Right cardiac atrium (tissue), 5 donors: ENCODE measurements at regions not wholly inside any gene's neighbourhood (a gene's known extent, or its start where the extent isn't known, plus 50 kb on each side); places are given as distances from the start of the nearest gene placed in this dataset.
A peak's percentile ranks its signal among the peaks of the same experiment; 100 is the strongest.

Source experiments
- ATAC-seq, 2 donors: fragments of 200-7000 bp; cut with Tn5 transposase; one replicate each; pipeline versions ENCODE4 v1.8.0 to v1.9.1; 2020; ENCODE audit warnings: moderate library complexity in 2 of 2, mild to moderate bottlenecking in 1 of 2
- DNase-seq, 3 donors: peaks; one replicate each; pipeline ENCODE4 v3.0.0-alpha.2; 2020
- H3K27ac ChIP-seq: one replicate; pipeline ENCODE4 v1.5.1; 2013; ENCODE audit warnings: mild to moderate bottlenecking, low read length, control low read depth, moderate library complexity
- H3K27me3 ChIP-seq: one replicate; pipeline ENCODE4 v1.6.1; 2013; ENCODE audit not compliant: control insufficient read depth, insufficient read depth
- H3K4me1 ChIP-seq: one replicate; pipeline ENCODE4 v1.6.1; 2013; ENCODE audit warnings: low read length; ENCODE audit not compliant: control insufficient read depth, insufficient read depth
- H3K4me3 ChIP-seq: one replicate; pipeline ENCODE4 v1.5.1; 2013; ENCODE audit warnings: low read length, control low read depth
- H3K9me3 ChIP-seq: one replicate; pipeline ENCODE4 v1.6.1; 2013; ENCODE audit warnings: low read length; ENCODE audit not compliant: control insufficient read depth
- WGBS: extraction: QIAGEN DNeasy Blood & Tissue Kit; methylation state at CpG from one replicate; pipeline ENCODE4 v1.1.7; 2013; 5-methylcytosine and 5-hydroxymethylcytosine counted together
- intact Hi-C, 4 donors: fragments of 100-400 bp; cut with DNase I; formaldehyde crosslinking; loops; one replicate each; pipeline versions ENCODE4 v1.11.0 to v1.14.0; 2022 to 2023
- donor health status: healthy with polysubstance abuse.
- donor health status: DM: no; HTN: yes; CAD: no.
- donor health status: DM: no; HTN: no; CAD: no.
- donor health status: DM: no; HTN: yes; CAD: no; lungs with severe emphysema.
- donor health status: DM: yes; HTN: yes; CAD: no.

DNA sequence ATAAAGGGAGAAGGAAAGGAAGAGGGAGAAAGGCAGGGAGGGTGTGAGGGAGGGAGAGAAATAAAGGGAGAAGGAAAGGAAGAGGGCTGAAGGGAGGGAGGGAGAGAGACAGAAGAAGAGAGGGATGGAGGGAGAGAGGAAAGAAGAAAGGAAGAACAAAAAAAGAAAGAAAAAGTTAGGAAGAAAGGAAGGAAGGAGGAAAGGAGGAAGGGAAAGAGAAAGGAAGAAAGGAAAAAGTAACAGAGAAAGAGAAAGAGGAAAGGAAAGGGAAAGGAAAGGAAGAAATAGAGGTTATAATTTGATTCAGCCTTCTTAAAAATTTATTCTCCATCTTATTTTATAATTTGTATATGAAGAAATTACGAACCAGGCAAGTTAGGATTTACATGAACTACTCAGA is 836.6 kb upstream of the C9orf72 start:
- no peaks in the 10 kb centered on the region for H3K4me1 ChIP-seq
- DNase-seq, result no peak
- no peak for ATAC-seq
- no peaks in the 10 kb centered on the region for H3K9me3 ChIP-seq
- H3K27me3 ChIP-seq, result no peaks in the 10 kb centered on the region
- H3K4me3 ChIP-seq, result no peak overlapping the region
- intact Hi-C loops, result no loop called here
- no peak overlapping the region for H3K27ac ChIP-seq
- 45% methylated on average over 1 of the region's 1 CpG for WGBS

GRCh38 chr9:28410411-28410810 is 837.1 kb upstream of the C9orf72 start:
- Histone ChIP-seq H3K4me1 (no peaks in the 10 kb centered on the region), H3K4me3 (no peak overlapping the region), H3K9me3 (no peaks in the 10 kb centered on the region), H3K27me3 (no peaks in the 10 kb centered on the region), H3K27ac (no peak overlapping the region)
- intact Hi-C loops, result no loop called here
- DNase-seq, result no peak
- no peak for ATAC-seq
- 4% methylated on average over 3 of the region's 3 CpGs for WGBS

- Histone ChIP-seq H3K27me3 (no peaks in the 10 kb centered on the region), H3K27ac (no peak overlapping the region), H3K4me3 (no peak overlapping the region), H3K9me3 (no peaks in the 10 kb centered on the region), H3K4me1 (no peaks in the 10 kb centered on the region)
- DNase-seq (no peak), ATAC-seq (no peak)
- WGBS, result 68% methylated on average over 1 of the region's 1 CpG
- intact Hi-C loops, result no loop called here
These were observed 840.2 kb upstream of the C9orf72 start for GRCh38 chr9:28413471-28413870.

DNA sequence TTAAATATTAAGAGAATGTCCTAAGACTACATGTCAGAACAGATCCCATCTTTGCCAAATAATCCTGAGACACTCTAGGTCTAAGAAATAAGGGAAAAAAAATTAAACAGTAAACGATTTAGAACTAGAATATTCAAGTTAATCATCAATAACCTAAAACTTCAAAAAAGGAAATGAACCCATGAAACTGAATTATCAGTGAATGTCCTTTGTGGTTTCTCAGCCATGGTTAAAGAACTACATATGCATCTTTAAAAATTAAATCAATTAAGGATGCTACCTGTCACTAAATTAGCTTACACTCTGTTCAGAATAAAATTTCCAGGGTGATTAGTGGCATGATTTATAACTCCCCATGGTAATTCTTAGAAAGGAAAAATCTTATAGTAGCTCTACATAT is 850.0 kb upstream of the C9orf72 start:
- DNase-seq (no peak), ATAC-seq (no peak)
- Histone ChIP-seq H3K4me1 (no peaks in the 10 kb centered on the region), H3K27me3 (no peaks in the 10 kb centered on the region), H3K27ac (no peak overlapping the region), H3K9me3 (no peaks in the 10 kb centered on the region), H3K4me3 (no peak overlapping the region)
- 63% methylated on average over 1 of the region's 1 CpG for WGBS
- intact Hi-C loops, result no loop called here

DNA sequence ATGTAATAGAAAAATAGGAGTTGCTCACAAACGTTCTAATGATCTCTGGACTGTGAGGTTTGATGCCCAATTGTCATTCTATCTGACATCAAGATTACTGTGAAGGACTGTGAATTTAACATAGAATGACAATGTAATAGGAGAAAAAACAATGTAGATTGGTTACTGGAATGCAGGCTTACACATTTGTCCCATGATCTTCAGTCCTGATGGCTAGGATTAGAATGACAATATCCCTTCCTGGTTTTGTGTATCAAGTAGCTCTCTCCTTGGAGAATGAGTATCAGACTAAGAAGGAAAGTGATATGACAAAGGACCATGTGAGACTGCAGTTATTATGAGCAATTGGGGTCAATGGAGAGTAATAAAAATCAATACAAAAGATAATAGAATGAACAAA is 862.2 kb upstream of the C9orf72 start:
- H3K9me3 ChIP-seq, result no peaks in the 10 kb centered on the region
- H3K4me1 ChIP-seq, result no peaks in the 10 kb centered on the region
- DNase-seq (no peak), ATAC-seq (no peak)
- H3K27ac ChIP-seq, result no peak overlapping the region
- intact Hi-C loops, result no loop called here
- H3K4me3 ChIP-seq, result no peak overlapping the region
- H3K27me3 ChIP-seq, result no peaks in the 10 kb centered on the region
- 51% methylated on average over 1 of the region's 1 CpG for WGBS

DNA sequence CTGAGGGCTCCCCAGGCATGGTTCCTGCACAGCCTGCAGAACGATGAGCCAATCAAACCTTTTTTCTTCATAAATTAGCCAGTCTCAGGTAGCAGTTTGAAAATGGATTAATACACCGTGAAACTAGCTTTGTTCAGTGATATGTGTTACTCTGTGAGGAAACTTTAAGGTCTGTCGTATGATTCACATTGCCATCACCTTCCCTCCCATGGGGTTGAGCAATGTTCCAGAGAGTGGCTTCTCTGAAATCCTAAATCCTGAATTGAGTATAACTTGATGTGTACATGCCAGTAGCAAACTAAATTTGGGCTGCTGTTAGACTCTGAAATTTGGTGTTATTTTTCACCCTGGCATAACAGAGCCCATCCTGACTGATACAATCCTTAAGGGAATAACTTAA is 866.4 kb upstream of the C9orf72 start:
- Histone ChIP-seq H3K4me1 (no peaks in the 10 kb centered on the region), H3K9me3 (no peaks in the 10 kb centered on the region), H3K4me3 (no peak overlapping the region), H3K27me3 (no peaks in the 10 kb centered on the region), H3K27ac (no peak overlapping the region)
- DNase-seq (no peak), ATAC-seq (no peak)
- intact Hi-C loops, result no loop called here
- 85% methylated on average over 3 of the region's 3 CpGs for WGBS

DNA sequence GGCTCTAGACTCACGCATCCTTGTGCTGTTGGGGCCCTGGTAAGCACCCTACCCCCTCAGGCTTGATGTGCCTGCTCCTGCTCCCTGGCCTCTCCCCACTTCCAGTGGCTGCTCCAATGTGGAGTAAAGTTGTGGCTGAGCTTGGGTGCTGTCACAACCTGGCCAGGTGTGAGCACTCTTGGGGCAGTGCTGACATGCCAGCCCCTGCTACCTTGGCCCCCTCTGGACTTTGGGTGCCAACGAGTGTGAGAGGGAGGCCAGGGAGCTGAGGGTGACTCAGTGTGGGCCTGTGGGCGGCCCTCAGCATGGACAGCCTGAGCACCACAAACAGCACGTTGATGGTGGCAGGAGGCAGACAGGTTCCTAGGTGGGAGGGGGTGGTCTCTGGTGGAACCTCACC is 870.2 kb upstream of the C9orf72 start:
- intact Hi-C loops, result no loop called here
- H3K27me3 ChIP-seq, result no peaks in the 10 kb centered on the region
- H3K4me3 ChIP-seq, result no peak overlapping the region
- H3K4me1 ChIP-seq, result no peaks in the 10 kb centered on the region
- no peak overlapping the region for H3K27ac ChIP-seq
- no peaks in the 10 kb centered on the region for H3K9me3 ChIP-seq
- DNase-seq, result peak in 1 of 3 donors; percentile 10
- ATAC-seq, result peak in 1 of 2 donors; percentile 24
- 83% methylated on average over 4 of the region's 4 CpGs for WGBS

DNA sequence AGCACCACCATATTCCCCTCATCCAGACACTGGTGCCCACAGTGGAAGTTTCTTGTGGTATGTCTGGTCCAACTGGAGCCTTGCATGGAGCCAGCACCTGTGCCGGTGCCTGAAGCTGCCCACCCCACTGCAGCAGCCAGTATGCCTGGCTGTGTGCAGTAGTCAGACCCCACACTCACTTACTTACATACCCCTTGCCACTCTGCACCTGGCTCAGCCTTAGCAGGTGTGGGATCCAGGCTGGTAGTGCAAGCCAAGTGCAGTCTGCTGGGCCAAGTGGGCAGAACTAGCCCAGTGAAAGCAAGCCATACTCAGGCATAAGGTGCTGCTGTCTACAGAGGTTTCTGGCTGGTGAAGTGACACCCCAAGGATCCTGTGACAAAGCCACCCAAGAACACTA is 871.4 kb upstream of the C9orf72 start:
- 98% methylated on average over 1 of the region's 1 CpG for WGBS
- no peaks in the 10 kb centered on the region for H3K27me3 ChIP-seq
- DNase-seq (no peak), ATAC-seq (no peak)
- no peaks in the 10 kb centered on the region for H3K4me1 ChIP-seq
- intact Hi-C loops, result no loop called here
- no peak overlapping the region for H3K27ac ChIP-seq
- no peak overlapping the region for H3K4me3 ChIP-seq
- H3K9me3 ChIP-seq, result no peaks in the 10 kb centered on the region

DNA sequence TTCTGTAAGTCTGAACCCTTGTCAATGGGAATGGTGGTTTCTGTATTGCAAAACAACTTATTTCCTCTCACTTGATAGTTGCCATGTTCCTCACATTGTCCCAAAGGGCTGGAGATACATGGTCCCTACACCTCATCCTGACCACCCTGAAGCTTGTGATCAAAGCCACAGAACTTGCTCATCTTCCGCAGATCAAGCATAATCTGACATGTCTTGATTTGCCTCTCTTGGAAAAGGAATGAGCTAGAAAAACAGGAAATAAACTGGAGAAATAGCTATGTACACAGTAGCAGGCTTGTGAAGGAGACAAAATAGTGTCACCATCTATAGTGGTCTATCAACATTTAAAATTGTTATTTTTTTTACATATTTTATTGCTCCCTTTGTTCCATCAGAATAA is 871.9 kb upstream of the C9orf72 start:
- DNase-seq, result no peak
- 91% methylated on average over 1 of the region's 1 CpG for WGBS
- intact Hi-C loops, result no loop called here
- Histone ChIP-seq H3K4me1 (no peaks in the 10 kb centered on the region), H3K9me3 (no peaks in the 10 kb centered on the region), H3K27ac (no peak overlapping the region), H3K27me3 (no peaks in the 10 kb centered on the region), H3K4me3 (no peak overlapping the region)
- ATAC-seq, result no peak

DNA sequence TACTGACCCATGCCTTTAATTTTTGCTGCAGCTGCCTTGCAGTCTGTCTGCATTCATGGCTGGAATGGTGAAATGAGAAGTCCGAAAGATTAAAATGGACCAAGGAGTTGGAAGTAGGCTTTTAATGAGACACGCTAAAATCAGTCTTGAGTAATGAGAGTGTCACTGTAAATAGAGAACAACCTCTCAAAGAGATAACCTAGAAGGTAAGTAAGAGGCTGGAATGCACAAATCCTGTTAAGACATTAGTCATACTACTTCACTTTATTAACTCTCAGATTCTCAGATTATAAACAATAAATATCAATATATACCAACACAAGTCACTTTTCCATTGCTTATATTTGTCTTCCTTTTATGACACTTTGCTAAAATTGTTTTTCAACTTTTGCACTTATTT is 880.6 kb upstream of the C9orf72 start:
- no peak for ATAC-seq

GRCh38 chr9:28456861-28457260 is 883.6 kb upstream of the C9orf72 start:
- intact Hi-C loops, result no loop called here

More for the DNA sequence above, 880.6 kb upstream of the C9orf72 start:
- no peaks in the 10 kb centered on the region for H3K27me3 ChIP-seq
- no peak for DNase-seq
- H3K4me3 ChIP-seq, result no peak overlapping the region
- H3K27ac ChIP-seq, result no peak overlapping the region
- H3K4me1 ChIP-seq, result no peaks in the 10 kb centered on the region
- intact Hi-C loops, result no loop called here
- WGBS, result 74% methylated on average over 2 of the region's 2 CpGs
- no peaks in the 10 kb centered on the region for H3K9me3 ChIP-seq

DNA sequence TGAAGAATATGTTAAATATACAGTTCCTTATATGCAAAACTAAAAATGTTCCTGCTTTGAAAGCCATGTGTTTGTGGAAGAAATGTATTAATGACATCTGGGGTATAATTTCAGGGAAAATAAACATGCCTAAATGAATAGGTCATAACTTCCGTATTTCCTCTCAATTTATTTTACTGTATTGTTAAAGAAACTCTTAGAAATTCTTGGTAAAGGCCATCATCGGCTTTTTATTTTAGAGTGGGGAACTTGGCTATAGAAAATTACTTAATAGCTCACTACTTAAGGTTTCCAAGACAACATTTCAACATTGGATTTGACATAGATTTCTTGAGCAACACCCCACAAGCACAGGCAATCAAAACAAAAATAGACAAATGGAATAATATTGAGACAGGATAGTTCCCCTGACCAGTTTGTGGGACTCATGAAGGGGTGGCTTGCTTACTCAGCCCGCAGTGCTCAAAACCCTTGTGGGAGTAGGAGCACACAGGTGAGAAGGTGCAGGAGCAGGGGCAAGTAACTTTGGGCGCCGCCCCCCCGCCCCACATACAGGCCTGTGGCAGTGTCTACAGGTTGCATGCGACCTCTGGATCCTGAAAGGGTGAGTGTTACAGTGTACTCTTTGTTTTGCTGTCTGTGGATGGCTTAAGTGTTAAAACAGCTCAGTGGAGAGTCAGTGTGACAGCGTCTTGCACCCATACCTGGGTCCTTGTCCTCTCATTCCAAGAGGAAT is 891.4 kb upstream of the C9orf72 start:
- no peaks in the 10 kb centered on the region for H3K27me3 ChIP-seq
- 82% methylated on average over 8 of the region's 8 CpGs for WGBS
- DNase-seq (no peak), ATAC-seq (no peak)
- H3K4me1 ChIP-seq, result no peaks in the 10 kb centered on the region
- H3K9me3 ChIP-seq, result no peaks in the 10 kb centered on the region
- no peak overlapping the region for H3K4me3 ChIP-seq
- H3K27ac ChIP-seq, result no peak overlapping the region
- intact Hi-C loops, result no loop called here

More at GRCh38 chr9:28456861-28457260, 883.6 kb upstream of the C9orf72 start:
- DNase-seq, result no peak
- ATAC-seq, result no peak
- no peak overlapping the region for H3K27ac ChIP-seq
- no peaks in the 10 kb centered on the region for H3K4me1 ChIP-seq
- no peaks in the 10 kb centered on the region for H3K9me3 ChIP-seq
- H3K4me3 ChIP-seq, result no peak overlapping the region
- H3K27me3 ChIP-seq, result no peaks in the 10 kb centered on the region
